ENCODE measurements at regions not wholly inside any gene's neighbourhood (a gene's known extent, or its start where the extent isn't known, plus 50 kb on each side); places are given as distances from the start of the nearest gene placed in this dataset.

GRCh38 chr13:33763021-33763420 is 54.9 kb upstream of the RFC3 start:
- no peak for DNase-seq

- peak; percentile 71 for DNase-seq
Observed at GRCh38 chr13:33764716-33765115, 53.2 kb upstream of the RFC3 start.

GRCh38 chr13:33766329-33767123 is 51.4 kb upstream of the RFC3 start:
- no peak for DNase-seq

DNA sequence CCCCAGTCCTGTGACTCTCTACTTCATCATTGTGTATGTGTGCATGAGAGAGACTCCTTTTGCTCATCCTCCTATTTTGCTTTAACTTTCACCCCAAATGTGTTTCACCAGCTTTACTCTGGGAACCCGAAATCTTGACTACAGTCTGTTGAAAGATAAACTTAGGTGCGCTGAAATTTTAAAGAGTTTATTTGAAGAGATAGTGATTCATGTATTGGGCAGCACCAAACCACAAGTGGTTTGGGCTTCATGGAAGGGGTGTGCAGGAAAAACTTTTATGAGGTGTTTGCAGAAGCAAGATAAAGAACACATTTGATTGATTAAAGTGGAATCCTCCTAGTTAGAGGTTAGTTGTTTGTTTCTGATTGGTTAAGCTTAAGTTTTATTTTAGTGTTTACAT is 50.8 kb upstream of the RFC3 start:
- DNase-seq, result no peak

Measured in DMS153 (cell line).